ENCODE measurements at regions not wholly inside any gene's neighbourhood (a gene's known extent, or its start where the extent isn't known, plus 50 kb on each side); places are given as distances from the start of the nearest gene placed in this dataset.
"Not testable (repeated sequence)": the region's sequence is repeated elsewhere in the genome, so short reads cannot be mapped to it uniquely, and the experiment has no call there.

- ATAC-seq (ENCODE audit: low FRiP score); H3K4me1 ChIP-seq (ENCODE audit: control insufficient read depth in 1 of 2, insufficient read depth in 2 of 2, low read length in 2 of 2); H3K9me3 ChIP-seq (ENCODE audit: control insufficient read depth, low read length); H3K4me3 ChIP-seq (ENCODE audit: low read length in 2 of 2); intact Hi-C loops (cut with DNase I); H3K27ac ChIP-seq (ENCODE audit: low read depth in 1 of 2, low read length in 2 of 2); H3K36me3 ChIP-seq (ENCODE audit: control insufficient read depth in 1 of 2, insufficient read depth in 2 of 2, low read length in 1 of 2); H3K27me3 ChIP-seq (ENCODE audit: control insufficient read depth in 1 of 2, insufficient read depth in 2 of 2, low read length in 1 of 2); DNase-seq: not testable (repeated sequence)
- 53 to 58% methylated on average over 3 of the region's 3 CpGs for WGBS, 2 donors
Observed at GRCh38 chr6:68181027-68181426, 454.1 kb upstream of the ADGRB3 start.

- 83 to 95% methylated on average over 2 of the region's 2 CpGs for WGBS, 2 donors
- no peaks in the 10 kb centered on the region for H3K4me1 ChIP-seq (ENCODE audit: control insufficient read depth in 1 of 2, insufficient read depth in 2 of 2, low read length in 2 of 2)
- no peak for ATAC-seq (ENCODE audit: low FRiP score)
- intact Hi-C loops (cut with DNase I) = no loop called here
- no peaks in the 10 kb centered on the region for H3K27me3 ChIP-seq (ENCODE audit: control insufficient read depth in 1 of 2, insufficient read depth in 2 of 2, low read length in 1 of 2)
- H3K27ac ChIP-seq (ENCODE audit: low read depth in 1 of 2, low read length in 2 of 2) = no peak overlapping the region
- no peaks in the 10 kb centered on the region for H3K9me3 ChIP-seq (ENCODE audit: control insufficient read depth, low read length)
- H3K36me3 ChIP-seq (ENCODE audit: control insufficient read depth in 1 of 2, insufficient read depth in 2 of 2, low read length in 1 of 2) = no peaks in the 10 kb centered on the region
- DNase-seq = no peak
- no peak overlapping the region for H3K4me3 ChIP-seq (ENCODE audit: low read length in 2 of 2)
Observed at GRCh38 chr6:68173616-68174015, 461.5 kb upstream of the ADGRB3 start.

DNA sequence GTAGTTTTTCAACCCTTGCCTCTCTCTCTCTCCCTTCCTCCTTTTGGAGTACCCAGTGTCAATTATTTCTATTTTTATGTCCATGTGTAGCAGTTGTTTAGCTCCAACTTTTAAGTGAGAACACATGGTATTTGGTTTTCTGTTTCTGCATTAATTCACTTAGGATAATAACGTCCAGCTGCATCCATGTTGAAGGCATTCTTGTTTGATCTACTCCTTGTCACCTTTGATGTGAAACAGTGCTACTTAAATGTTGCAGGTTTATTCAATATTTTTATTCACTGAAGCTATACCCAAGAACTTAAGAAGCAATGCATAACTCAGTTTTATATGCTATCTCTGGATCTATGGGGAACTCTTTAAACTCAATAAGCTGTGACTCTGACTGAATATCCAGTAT is 465.2 kb upstream of the ADGRB3 start:
- Histone ChIP-seq H3K27me3 (ENCODE audit: control insufficient read depth in 1 of 2, insufficient read depth in 2 of 2, low read length in 1 of 2) (no peaks in the 10 kb centered on the region), H3K4me3 (ENCODE audit: low read length in 2 of 2) (no peak overlapping the region), H3K4me1 (ENCODE audit: control insufficient read depth in 1 of 2, insufficient read depth in 2 of 2, low read length in 2 of 2) (no peaks in the 10 kb centered on the region), H3K27ac (ENCODE audit: low read depth in 1 of 2, low read length in 2 of 2) (no peak overlapping the region), H3K9me3 (ENCODE audit: control insufficient read depth, low read length) (no peaks in the 10 kb centered on the region), H3K36me3 (ENCODE audit: control insufficient read depth in 1 of 2, insufficient read depth in 2 of 2, low read length in 1 of 2) (no peaks in the 10 kb centered on the region)
- intact Hi-C loops (cut with DNase I) = no loop called here
- ATAC-seq (ENCODE audit: low FRiP score) (no peak), DNase-seq (no peak)
- 54 to 69% methylated on average over 1 of the region's 1 CpG for WGBS, 2 donors

GRCh38 chr6:68167604-68168003 is 467.5 kb upstream of the ADGRB3 start:
- Histone ChIP-seq H3K27ac (ENCODE audit: low read depth in 1 of 2, low read length in 2 of 2) (no peak overlapping the region), H3K4me1 (ENCODE audit: control insufficient read depth in 1 of 2, insufficient read depth in 2 of 2, low read length in 2 of 2) (no peaks in the 10 kb centered on the region), H3K4me3 (ENCODE audit: low read length in 2 of 2) (no peak overlapping the region), H3K9me3 (ENCODE audit: control insufficient read depth, low read length) (no peaks in the 10 kb centered on the region), H3K27me3 (ENCODE audit: control insufficient read depth in 1 of 2, insufficient read depth in 2 of 2, low read length in 1 of 2) (no peaks in the 10 kb centered on the region), H3K36me3 (ENCODE audit: control insufficient read depth in 1 of 2, insufficient read depth in 2 of 2, low read length in 1 of 2) (no peaks in the 10 kb centered on the region)
- WGBS, 2 donors = 65 to 69% methylated on average over 2 of the region's 2 CpGs
- ATAC-seq (ENCODE audit: low FRiP score) (no peak), DNase-seq (no peak)
- intact Hi-C loops (cut with DNase I) = no loop called here

GRCh38 chr6:68160812-68161211 is 474.3 kb upstream of the ADGRB3 start:
- DNase-seq; H3K36me3 ChIP-seq (ENCODE audit: control insufficient read depth in 1 of 2, insufficient read depth in 2 of 2, low read length in 1 of 2); ATAC-seq (ENCODE audit: low FRiP score); H3K27ac ChIP-seq (ENCODE audit: low read depth in 1 of 2, low read length in 2 of 2); H3K4me3 ChIP-seq (ENCODE audit: low read length in 2 of 2); H3K4me1 ChIP-seq (ENCODE audit: control insufficient read depth in 1 of 2, insufficient read depth in 2 of 2, low read length in 2 of 2); H3K27me3 ChIP-seq (ENCODE audit: control insufficient read depth in 1 of 2, insufficient read depth in 2 of 2, low read length in 1 of 2); intact Hi-C loops (cut with DNase I); H3K9me3 ChIP-seq (ENCODE audit: control insufficient read depth, low read length): not testable (repeated sequence)
- 85 to 90% methylated on average over 3 of the region's 3 CpGs for WGBS, 2 donors

DNA sequence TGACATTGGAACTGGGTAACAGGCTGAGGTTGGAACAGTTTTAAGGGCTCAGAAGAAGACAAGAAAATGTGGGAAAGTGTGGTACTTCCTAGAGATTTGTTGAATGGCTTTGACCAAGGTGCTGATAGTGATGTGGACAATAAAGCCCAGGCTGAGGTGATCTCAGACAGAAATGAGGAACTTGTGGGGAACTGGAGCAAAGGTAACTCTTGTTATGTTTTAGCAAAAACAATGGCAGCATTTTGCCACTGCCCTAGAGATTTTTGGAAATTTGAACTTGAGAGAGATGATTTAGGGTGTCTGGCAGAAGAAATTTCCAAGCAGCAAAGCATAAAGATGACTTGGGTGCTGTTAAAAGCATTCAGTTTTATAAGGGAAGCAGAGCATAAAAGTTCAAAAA is 474.7 kb upstream of the ADGRB3 start:
- H3K9me3 ChIP-seq (ENCODE audit: control insufficient read depth, low read length) = no peaks in the 10 kb centered on the region
- no peaks in the 10 kb centered on the region for H3K4me1 ChIP-seq (ENCODE audit: control insufficient read depth in 1 of 2, insufficient read depth in 2 of 2, low read length in 2 of 2)
- ATAC-seq (ENCODE audit: low FRiP score) (no peak), DNase-seq (no peak)
- H3K27ac ChIP-seq (ENCODE audit: low read depth in 1 of 2, low read length in 2 of 2) = no peak overlapping the region
- intact Hi-C loops (cut with DNase I) = no loop called here
- no peaks in the 10 kb centered on the region for H3K36me3 ChIP-seq (ENCODE audit: control insufficient read depth in 1 of 2, insufficient read depth in 2 of 2, low read length in 1 of 2)
- no peak overlapping the region for H3K4me3 ChIP-seq (ENCODE audit: low read length in 2 of 2)
- H3K27me3 ChIP-seq (ENCODE audit: control insufficient read depth in 1 of 2, insufficient read depth in 2 of 2, low read length in 1 of 2) = no peaks in the 10 kb centered on the region

GRCh38 chr6:68159433-68159832 is 475.6 kb upstream of the ADGRB3 start:
- no peaks in the 10 kb centered on the region for H3K27me3 ChIP-seq (ENCODE audit: control insufficient read depth in 1 of 2, insufficient read depth in 2 of 2, low read length in 1 of 2)
- ATAC-seq (ENCODE audit: low FRiP score) (no peak), DNase-seq (no peak)
- intact Hi-C loops (cut with DNase I) = no loop called here
- WGBS, 2 donors = 92 to 97% methylated on average over 2 of the region's 2 CpGs
- no peak overlapping the region for H3K4me3 ChIP-seq (ENCODE audit: low read length in 2 of 2)
- no peaks in the 10 kb centered on the region for H3K4me1 ChIP-seq (ENCODE audit: control insufficient read depth in 1 of 2, insufficient read depth in 2 of 2, low read length in 2 of 2)
- no peaks in the 10 kb centered on the region for H3K36me3 ChIP-seq (ENCODE audit: control insufficient read depth in 1 of 2, insufficient read depth in 2 of 2, low read length in 1 of 2)
- no peak overlapping the region for H3K27ac ChIP-seq (ENCODE audit: low read depth in 1 of 2, low read length in 2 of 2)
- no peaks in the 10 kb centered on the region for H3K9me3 ChIP-seq (ENCODE audit: control insufficient read depth, low read length)

DNA sequence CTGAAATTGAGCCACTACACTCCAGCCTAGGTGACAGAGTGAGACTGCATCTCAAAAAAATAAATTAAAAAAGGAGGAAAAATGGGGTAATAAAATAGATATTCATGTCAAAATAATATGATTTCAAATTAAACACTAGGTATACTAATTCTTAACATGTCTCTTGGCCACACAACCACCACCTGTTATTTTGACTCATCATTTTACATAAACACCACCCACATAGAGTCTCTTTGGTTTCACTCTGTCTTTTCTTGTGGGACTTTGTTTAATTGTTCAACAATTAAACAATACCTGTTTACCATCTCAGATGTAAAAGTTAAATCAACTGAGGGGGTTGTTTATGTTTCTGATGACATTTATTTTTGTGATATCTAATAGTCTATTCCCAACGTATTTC is 476.8 kb upstream of the ADGRB3 start:
- no peak overlapping the region for H3K4me3 ChIP-seq (ENCODE audit: low read length in 2 of 2)
- no peaks in the 10 kb centered on the region for H3K9me3 ChIP-seq (ENCODE audit: control insufficient read depth, low read length)
- no peaks in the 10 kb centered on the region for H3K4me1 ChIP-seq (ENCODE audit: control insufficient read depth in 1 of 2, insufficient read depth in 2 of 2, low read length in 2 of 2)
- intact Hi-C loops (cut with DNase I) = no loop called here
- no peak overlapping the region for H3K27ac ChIP-seq (ENCODE audit: low read depth in 1 of 2, low read length in 2 of 2)
- ATAC-seq (ENCODE audit: low FRiP score) (no peak), DNase-seq (no peak)
- no peaks in the 10 kb centered on the region for H3K27me3 ChIP-seq (ENCODE audit: control insufficient read depth in 1 of 2, insufficient read depth in 2 of 2, low read length in 1 of 2)
- WGBS, 2 donors = 39 to 41% methylated on average over 1 of the region's 1 CpG
- H3K36me3 ChIP-seq (ENCODE audit: control insufficient read depth in 1 of 2, insufficient read depth in 2 of 2, low read length in 1 of 2) = no peaks in the 10 kb centered on the region

- Histone ChIP-seq H3K27ac (ENCODE audit: low read depth in 1 of 2, low read length in 2 of 2) (no peak overlapping the region), H3K4me1 (ENCODE audit: control insufficient read depth in 1 of 2, insufficient read depth in 2 of 2, low read length in 2 of 2) (no peaks in the 10 kb centered on the region), H3K4me3 (ENCODE audit: low read length in 2 of 2) (no peak overlapping the region), H3K36me3 (ENCODE audit: control insufficient read depth in 1 of 2, insufficient read depth in 2 of 2, low read length in 1 of 2) (no peaks in the 10 kb centered on the region), H3K9me3 (ENCODE audit: control insufficient read depth, low read length) (peaks cover 1% of the 10 kb centered on the region), H3K27me3 (ENCODE audit: control insufficient read depth in 1 of 2, insufficient read depth in 2 of 2, low read length in 1 of 2) (no peaks in the 10 kb centered on the region)
- intact Hi-C loops (cut with DNase I) = no loop called here
- ATAC-seq (ENCODE audit: low FRiP score) (no peak), DNase-seq (no peak)
Observed at GRCh38 chr6:68144667-68145066, 490.4 kb upstream of the ADGRB3 start.

Data from aorta (tissue), 5 donors.